ENCODE measurements at regions not wholly inside any gene's neighbourhood (a gene's known extent, or its start where the extent isn't known, plus 50 kb on each side); places are given as distances from the start of the nearest gene placed in this dataset.

DNA sequence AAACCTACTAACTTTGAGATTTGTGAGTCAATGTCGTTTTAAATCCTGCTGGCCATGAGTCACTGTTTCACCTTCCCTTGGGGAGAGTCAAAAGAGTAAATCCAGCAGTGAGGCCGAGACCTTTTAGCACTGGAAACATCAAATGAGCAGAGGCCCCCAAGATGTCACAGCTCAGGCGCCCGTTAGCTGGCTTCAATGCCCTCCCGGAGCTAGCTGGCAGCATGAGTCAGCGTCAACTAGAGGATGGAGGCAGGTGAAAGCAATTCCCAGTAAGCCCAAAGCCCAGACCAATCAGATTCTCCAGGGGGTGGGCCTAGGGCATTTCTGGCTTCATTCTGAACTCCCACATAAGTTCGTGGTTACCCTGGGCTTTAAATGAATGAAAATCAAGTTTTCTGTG, 170.9 kb downstream of the CLCN4 start:
- FAIRE-seq (no peak), DNase-seq (ENCODE audit: low read depth) (no peak)
- H3K36me3 ChIP-seq (ENCODE audit: control insufficient read depth, insufficient read depth, low read length): no peaks in the 10 kb centered on the region
- H3K27me3 ChIP-seq (ENCODE audit: control insufficient read depth, insufficient read depth, low read length): no peaks in the 10 kb centered on the region
- no peak overlapping the region for H3K4me3 ChIP-seq (ENCODE audit: low read depth, low read length)
- no peak for TF ChIP-seq CTCF (IDR thresholded peaks at IDR 0.05; ENCODE audit: insufficient read depth, low read length, severe bottlenecking)

GRCh38 chrX:10329984-10330383, 173.2 kb downstream of the CLCN4 start:
- no peaks in the 10 kb centered on the region for H3K27me3 ChIP-seq (ENCODE audit: control insufficient read depth, insufficient read depth, low read length)
- FAIRE-seq (no peak), DNase-seq (ENCODE audit: low read depth) (no peak)
- H3K4me3 ChIP-seq (ENCODE audit: low read depth, low read length): no peak overlapping the region
- TF ChIP-seq CTCF (IDR thresholded peaks at IDR 0.05; ENCODE audit: insufficient read depth, low read length, severe bottlenecking): no peak
- H3K36me3 ChIP-seq (ENCODE audit: control insufficient read depth, insufficient read depth, low read length): no peaks in the 10 kb centered on the region

GRCh38 chrX:10341309-10341708, 184.5 kb downstream of the CLCN4 start:
- Histone ChIP-seq H3K36me3 (ENCODE audit: control insufficient read depth, insufficient read depth, low read length) (no peaks in the 10 kb centered on the region), H3K4me3 (ENCODE audit: low read depth, low read length) (no peak overlapping the region), H3K27me3 (ENCODE audit: control insufficient read depth, insufficient read depth, low read length) (no peaks in the 10 kb centered on the region)
- TF ChIP-seq CTCF (IDR thresholded peaks at IDR 0.05; ENCODE audit: insufficient read depth, low read length, severe bottlenecking): no peak
- peak; percentile 48 for DNase-seq (ENCODE audit: low read depth)
- FAIRE-seq: no peak

DNA sequence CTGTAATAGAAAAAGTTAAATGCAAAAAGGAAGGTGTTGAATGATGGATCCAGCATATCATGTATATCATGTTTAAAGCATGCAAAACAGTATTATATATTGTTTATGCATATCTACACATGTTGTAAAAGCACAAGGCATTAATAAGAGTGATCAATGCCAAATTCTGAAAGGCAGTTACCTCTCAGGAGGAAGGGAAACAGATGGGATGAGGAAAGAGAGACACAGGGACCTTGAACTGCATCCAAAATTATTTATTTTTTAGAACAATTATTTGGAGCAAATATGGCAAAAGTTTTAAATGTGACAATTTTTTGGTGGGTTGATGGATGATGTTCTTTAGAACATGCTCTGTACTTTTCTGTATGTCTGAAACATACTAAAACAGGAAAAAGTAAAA, 193.4 kb downstream of the CLCN4 start:
- no peaks in the 10 kb centered on the region for H3K27me3 ChIP-seq (ENCODE audit: control insufficient read depth, insufficient read depth, low read length)
- FAIRE-seq (no peak), DNase-seq (ENCODE audit: low read depth) (no peak)
- H3K4me3 ChIP-seq (ENCODE audit: low read depth, low read length): no peak overlapping the region
- no peak for TF ChIP-seq CTCF (IDR thresholded peaks at IDR 0.05; ENCODE audit: insufficient read depth, low read length, severe bottlenecking)
- H3K36me3 ChIP-seq (ENCODE audit: control insufficient read depth, insufficient read depth, low read length): no peaks in the 10 kb centered on the region

DNA sequence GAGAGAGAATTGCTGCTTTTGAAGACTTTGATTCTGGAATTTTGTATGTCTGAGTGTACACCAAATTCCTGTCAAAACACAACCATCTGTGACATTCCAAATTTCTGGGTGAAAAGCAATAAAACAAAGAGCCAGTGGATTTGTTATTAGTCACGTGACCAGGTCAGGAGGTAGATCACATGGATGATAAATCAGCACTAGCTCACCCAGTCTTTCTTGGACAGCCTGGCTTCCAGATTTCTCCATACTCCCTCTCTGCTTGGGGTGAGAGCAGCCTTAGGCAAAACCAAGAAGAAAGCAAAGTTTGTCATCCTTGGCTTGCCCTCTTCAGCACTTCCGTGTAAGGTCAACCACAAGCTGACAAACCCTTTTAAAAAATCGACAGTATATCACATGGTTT, 194.2 kb downstream of the CLCN4 start:
- DNase-seq (ENCODE audit: low read depth) (peak; percentile 39), FAIRE-seq (no peak)
- no peak for TF ChIP-seq CTCF (IDR thresholded peaks at IDR 0.05; ENCODE audit: insufficient read depth, low read length, severe bottlenecking)
- no peaks in the 10 kb centered on the region for H3K27me3 ChIP-seq (ENCODE audit: control insufficient read depth, insufficient read depth, low read length)
- no peak overlapping the region for H3K4me3 ChIP-seq (ENCODE audit: low read depth, low read length)
- no peaks in the 10 kb centered on the region for H3K36me3 ChIP-seq (ENCODE audit: control insufficient read depth, insufficient read depth, low read length)

- no peak for FAIRE-seq
- Histone ChIP-seq H3K4me3 (ENCODE audit: low read depth, low read length) (no peak overlapping the region), H3K27me3 (ENCODE audit: control insufficient read depth, insufficient read depth, low read length) (no peaks in the 10 kb centered on the region), H3K36me3 (ENCODE audit: control insufficient read depth, insufficient read depth, low read length) (no peaks in the 10 kb centered on the region)
- TF ChIP-seq CTCF (IDR thresholded peaks at IDR 0.05; ENCODE audit: insufficient read depth, low read length, severe bottlenecking): no peak
- DNase-seq (ENCODE audit: low read depth): peak; percentile 36
Observed at GRCh38 chrX:10352536-10352935, 195.8 kb downstream of the CLCN4 start.

Measured in bronchial epithelial cell (primary cell).